ENCODE measurements at regions not wholly inside any gene's neighbourhood (a gene's known extent, or its start where the extent isn't known, plus 50 kb on each side); places are given as distances from the start of the nearest gene placed in this dataset.

DNA sequence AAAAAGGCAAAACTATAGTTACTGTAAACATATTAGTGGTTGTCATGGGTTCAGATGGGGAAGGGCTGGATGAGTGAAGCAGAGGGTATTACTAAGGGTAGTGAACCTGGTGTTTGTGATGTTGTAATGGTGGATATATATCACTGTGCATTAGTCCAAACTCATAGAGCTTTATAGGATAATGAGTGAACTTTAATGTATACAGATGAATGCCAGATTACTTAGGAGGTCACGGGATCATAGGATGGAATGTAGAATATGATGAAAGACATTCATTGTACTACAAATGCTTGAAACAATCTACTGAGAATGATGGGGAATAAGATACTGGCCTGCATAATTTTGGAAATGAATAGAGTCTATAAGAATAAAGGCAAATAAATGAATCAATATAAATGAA lies 226.7 kb upstream of the ZNF804A start:
- H3K79me2 ChIP-seq (replicated peaks; ENCODE audit: insufficient read depth, low read length), result no peaks in the 10 kb centered on the region
- no peaks in the 10 kb centered on the region for H4K20me1 ChIP-seq (ENCODE audit: insufficient read depth)
- H3K9ac ChIP-seq (ENCODE audit: low read length), result no peak overlapping the region
- H3F3A ChIP-seq (ENCODE audit: insufficient read depth, low read length, poor library complexity, severe bottlenecking), result no peaks in the 10 kb centered on the region
- no peak overlapping the region for H3K4me3 ChIP-seq (ENCODE audit: low read length)
- H3K9me3 ChIP-seq (ENCODE audit: low read length), result no peaks in the 10 kb centered on the region
- TF ChIP-seq, protein P1, sequence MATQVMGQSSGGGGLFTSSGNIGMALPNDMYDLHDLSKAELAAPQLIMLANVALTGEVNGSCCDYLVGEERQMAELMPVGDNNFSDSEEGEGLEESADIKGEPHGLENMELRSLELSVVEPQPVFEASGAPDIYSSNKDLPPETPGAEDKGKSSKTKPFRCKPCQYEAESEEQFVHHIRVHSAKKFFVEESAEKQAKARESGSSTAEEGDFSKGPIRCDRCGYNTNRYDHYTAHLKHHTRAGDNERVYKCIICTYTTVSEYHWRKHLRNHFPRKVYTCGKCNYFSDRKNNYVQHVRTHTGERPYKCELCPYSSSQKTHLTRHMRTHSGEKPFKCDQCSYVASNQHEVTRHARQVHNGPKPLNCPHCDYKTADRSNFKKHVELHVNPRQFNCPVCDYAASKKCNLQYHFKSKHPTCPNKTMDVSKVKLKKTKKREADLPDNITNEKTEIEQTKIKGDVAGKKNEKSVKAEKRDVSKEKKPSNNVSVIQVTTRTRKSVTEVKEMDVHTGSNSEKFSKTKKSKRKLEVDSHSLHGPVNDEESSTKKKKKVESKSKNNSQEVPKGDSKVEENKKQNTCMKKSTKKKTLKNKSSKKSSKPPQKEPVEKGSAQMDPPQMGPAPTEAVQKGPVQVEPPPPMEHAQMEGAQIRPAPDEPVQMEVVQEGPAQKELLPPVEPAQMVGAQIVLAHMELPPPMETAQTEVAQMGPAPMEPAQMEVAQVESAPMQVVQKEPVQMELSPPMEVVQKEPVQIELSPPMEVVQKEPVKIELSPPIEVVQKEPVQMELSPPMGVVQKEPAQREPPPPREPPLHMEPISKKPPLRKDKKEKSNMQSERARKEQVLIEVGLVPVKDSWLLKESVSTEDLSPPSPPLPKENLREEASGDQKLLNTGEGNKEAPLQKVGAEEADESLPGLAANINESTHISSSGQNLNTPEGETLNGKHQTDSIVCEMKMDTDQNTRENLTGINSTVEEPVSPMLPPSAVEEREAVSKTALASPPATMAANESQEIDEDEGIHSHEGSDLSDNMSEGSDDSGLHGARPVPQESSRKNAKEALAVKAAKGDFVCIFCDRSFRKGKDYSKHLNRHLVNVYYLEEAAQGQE (IDR thresholded peaks at IDR 0.05; ENCODE audit: borderline replicate concordance), result no peak
- TF ChIP-seq RAD21 (conservative IDR thresholded peaks at IDR 0.05) (no peak), MXI1 (conservative IDR thresholded peaks at IDR 0.05; ENCODE audit: poor library complexity, severe bottlenecking) (no peak), POLR2AphosphoS5 (IDR thresholded peaks at IDR 0.05) (no peak), TAF1 (IDR thresholded peaks at IDR 0.05; ENCODE audit: low read depth) (no peak), EP300 (conservative IDR thresholded peaks at IDR 0.05; ENCODE audit: poor library complexity, severe bottlenecking) (no peak), EZH2 (IDR thresholded peaks at IDR 0.05; ENCODE audit: borderline replicate concordance, insufficient read depth, low read length, poor library complexity, severe bottlenecking) (no peak), SMC3 (conservative IDR thresholded peaks at IDR 0.05; ENCODE audit: poor library complexity) (no peak)
- TF ChIP-seq, protein P2, sequence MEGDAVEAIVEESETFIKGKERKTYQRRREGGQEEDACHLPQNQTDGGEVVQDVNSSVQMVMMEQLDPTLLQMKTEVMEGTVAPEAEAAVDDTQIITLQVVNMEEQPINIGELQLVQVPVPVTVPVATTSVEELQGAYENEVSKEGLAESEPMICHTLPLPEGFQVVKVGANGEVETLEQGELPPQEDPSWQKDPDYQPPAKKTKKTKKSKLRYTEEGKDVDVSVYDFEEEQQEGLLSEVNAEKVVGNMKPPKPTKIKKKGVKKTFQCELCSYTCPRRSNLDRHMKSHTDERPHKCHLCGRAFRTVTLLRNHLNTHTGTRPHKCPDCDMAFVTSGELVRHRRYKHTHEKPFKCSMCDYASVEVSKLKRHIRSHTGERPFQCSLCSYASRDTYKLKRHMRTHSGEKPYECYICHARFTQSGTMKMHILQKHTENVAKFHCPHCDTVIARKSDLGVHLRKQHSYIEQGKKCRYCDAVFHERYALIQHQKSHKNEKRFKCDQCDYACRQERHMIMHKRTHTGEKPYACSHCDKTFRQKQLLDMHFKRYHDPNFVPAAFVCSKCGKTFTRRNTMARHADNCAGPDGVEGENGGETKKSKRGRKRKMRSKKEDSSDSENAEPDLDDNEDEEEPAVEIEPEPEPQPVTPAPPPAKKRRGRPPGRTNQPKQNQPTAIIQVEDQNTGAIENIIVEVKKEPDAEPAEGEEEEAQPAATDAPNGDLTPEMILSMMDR (IDR thresholded peaks at IDR 0.05; ENCODE audit: poor library complexity, severe bottlenecking), result no peak
- H3K9me2 ChIP-seq (ENCODE audit: insufficient read depth, low read length), result no peaks in the 10 kb centered on the region
- H3K27ac ChIP-seq (ENCODE audit: low read length), result no peak overlapping the region
- H3K27me3 ChIP-seq (ENCODE audit: insufficient read depth, low read depth, low read length), result no peaks in the 10 kb centered on the region
- no peaks in the 10 kb centered on the region for H3K36me3 ChIP-seq (ENCODE audit: insufficient read depth, low read length)
- no peak overlapping the region for H3K4me2 ChIP-seq (ENCODE audit: low read length)
- H2AFZ ChIP-seq (ENCODE audit: low read depth, low read length), result no peak overlapping the region

DNA sequence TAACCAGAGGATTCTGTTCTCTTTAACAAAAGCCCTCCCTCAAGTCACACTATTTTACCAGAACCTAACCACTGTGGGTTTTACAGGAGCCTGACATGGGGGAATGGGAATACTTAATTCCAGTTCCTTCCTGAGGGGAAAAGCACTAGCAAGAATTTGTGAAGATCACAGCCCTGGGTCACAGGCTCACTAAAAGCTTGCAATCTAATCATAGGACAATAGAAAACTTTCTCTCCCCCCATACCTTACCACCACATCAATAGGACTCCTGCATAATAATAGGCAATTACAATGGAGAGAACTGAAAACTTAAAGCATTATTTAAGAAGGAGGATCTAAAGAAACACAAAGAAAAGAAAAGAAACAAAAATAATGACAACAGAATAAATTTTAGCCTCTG lies 225.8 kb upstream of the ZNF804A start:
- no peak for TF ChIP-seq SMC3 (conservative IDR thresholded peaks at IDR 0.05; ENCODE audit: poor library complexity)
- TF ChIP-seq, protein P2 (IDR thresholded peaks at IDR 0.05; ENCODE audit: poor library complexity, severe bottlenecking), result no peak
- TF ChIP-seq MXI1 (conservative IDR thresholded peaks at IDR 0.05; ENCODE audit: poor library complexity, severe bottlenecking), result no peak
- TF ChIP-seq, protein P1 (IDR thresholded peaks at IDR 0.05; ENCODE audit: borderline replicate concordance), result no peak
- no peak for TF ChIP-seq POLR2AphosphoS5 (IDR thresholded peaks at IDR 0.05)
- no peak for TF ChIP-seq TAF1 (IDR thresholded peaks at IDR 0.05; ENCODE audit: low read depth)
- no peak for TF ChIP-seq RAD21 (conservative IDR thresholded peaks at IDR 0.05)
- TF ChIP-seq EZH2 (IDR thresholded peaks at IDR 0.05; ENCODE audit: borderline replicate concordance, insufficient read depth, low read length, poor library complexity, severe bottlenecking), result no peak
- no peak for TF ChIP-seq EP300 (conservative IDR thresholded peaks at IDR 0.05; ENCODE audit: poor library complexity, severe bottlenecking)
- Histone ChIP-seq H3K4me3 (ENCODE audit: low read length) (no peak overlapping the region), H3K4me2 (ENCODE audit: low read length) (no peak overlapping the region)

More for the DNA sequence above, 225.8 kb upstream of the ZNF804A start:
- Histone ChIP-seq H4K20me1 (ENCODE audit: insufficient read depth) (no peaks in the 10 kb centered on the region), H3K9ac (ENCODE audit: low read length) (no peak overlapping the region), H3K27ac (ENCODE audit: low read length) (no peak overlapping the region), H3K27me3 (ENCODE audit: insufficient read depth, low read depth, low read length) (no peaks in the 10 kb centered on the region), H3K9me2 (ENCODE audit: insufficient read depth, low read length) (no peaks in the 10 kb centered on the region), H3K79me2 (replicated peaks; ENCODE audit: insufficient read depth, low read length) (no peaks in the 10 kb centered on the region), H3K36me3 (ENCODE audit: insufficient read depth, low read length) (no peaks in the 10 kb centered on the region), H3K9me3 (ENCODE audit: low read length) (no peaks in the 10 kb centered on the region), H2AFZ (ENCODE audit: low read depth, low read length) (no peak overlapping the region), H3F3A (ENCODE audit: insufficient read depth, low read length, poor library complexity, severe bottlenecking) (no peaks in the 10 kb centered on the region)
